Activated CD8-positive, alpha-beta memory T cell treated with anti-CD3 and anti-CD28 coated beads, Interleukin-2, amount 10 ng/mL, durations not matched to agents 7 days and 5 days (primary cell): ENCODE measurements at regions not wholly inside any gene's neighbourhood (a gene's known extent, or its start where the extent isn't known, plus 50 kb on each side); places are given as distances from the start of the nearest gene placed in this dataset.

Experiments
- ATAC-seq: fragments of 150-1000 bp; cut with Tn5 transposase; one replicate; pipeline ENCODE4 v1.10.0; 2021; ENCODE audit warnings: moderate library complexity
- CTCF ChIA-PET: fragments of 350-600 bp; sonication (Branson Sonifier 250); formaldehyde crosslinking; loops from one replicate; lab custom pipeline; 2021; ENCODE audit warnings: antibody characterized with exemption; lab: Charles Lee
- DNase-seq: peaks from one replicate; pipeline ENCODE4 v3.0.0-alpha.2; 2020
- H3K27ac Mint-ChIP-seq: one replicate; pipeline ENCODE4 v1.8.0; 2021; ENCODE audit warnings: mild to moderate bottlenecking, mixed read lengths
- H3K27me3 Mint-ChIP-seq: one replicate; pipeline ENCODE4 v1.8.0; 2021; ENCODE audit warnings: mixed read lengths
- H3K36me3 Mint-ChIP-seq: one replicate; pipeline ENCODE4 v1.8.0; 2021; ENCODE audit warnings: mild to moderate bottlenecking, mixed read lengths
- H3K4me1 Mint-ChIP-seq: one replicate; pipeline ENCODE4 v1.8.0; 2021; ENCODE audit warnings: mixed read lengths
- H3K4me3 Mint-ChIP-seq: one replicate; pipeline ENCODE4 v1.8.0; 2021; ENCODE audit warnings: mild to moderate bottlenecking, moderate library complexity, mixed read lengths
- H3K9me3 Mint-ChIP-seq: one replicate; pipeline ENCODE4 v1.8.0; 2022; ENCODE audit warnings: low read depth, mixed read lengths

- DNase-seq = no peak
- Mint-ChIP-seq H3K27me3 (no peaks in the 10 kb centered on the region), H3K36me3 (no peaks in the 10 kb centered on the region), H3K4me3 (no peak overlapping the region), H3K9me3 (peaks cover 9% of the 10 kb centered on the region), H3K4me1 (no peaks in the 10 kb centered on the region), H3K27ac (no peak overlapping the region)
- ATAC-seq = no peak
- CTCF ChIA-PET = no interaction called here
These were observed 808.0 kb upstream of the PRR20A start for GRCh38 chr13:56332671-56333070.

- Mint-ChIP-seq H3K27me3 (no peaks in the 10 kb centered on the region), H3K36me3 (no peaks in the 10 kb centered on the region), H3K4me3 (no peak overlapping the region), H3K4me1 (no peaks in the 10 kb centered on the region), H3K27ac (no peak overlapping the region), H3K9me3 (peaks cover 11% of the 10 kb centered on the region)
- no peak for DNase-seq
- no peak for ATAC-seq
- CTCF ChIA-PET = no interaction called here
These were observed 804.9 kb upstream of the PRR20A start for GRCh38 chr13:56335775-56336174.

- CTCF ChIA-PET = no interaction called here
- no peaks in the 10 kb centered on the region for H3K4me1 Mint-ChIP-seq
- ATAC-seq = no peak
- H3K27ac Mint-ChIP-seq = no peak overlapping the region
- DNase-seq = no peak
- H3K9me3 Mint-ChIP-seq = peaks cover 13% of the 10 kb centered on the region
- H3K27me3 Mint-ChIP-seq = no peaks in the 10 kb centered on the region
- H3K4me3 Mint-ChIP-seq = no peak overlapping the region
- no peaks in the 10 kb centered on the region for H3K36me3 Mint-ChIP-seq
These were observed 802.3 kb upstream of the PRR20A start for GRCh38 chr13:56338421-56338820.

GRCh38 chr13:56347014-56347413 is 793.7 kb upstream of the PRR20A start:
- DNase-seq (no peak), ATAC-seq (no peak)
- Mint-ChIP-seq H3K4me1 (no peaks in the 10 kb centered on the region), H3K36me3 (no peaks in the 10 kb centered on the region), H3K27ac (no peak overlapping the region), H3K9me3 (peaks cover 14% of the 10 kb centered on the region), H3K27me3 (no peaks in the 10 kb centered on the region), H3K4me3 (no peak overlapping the region)
- CTCF ChIA-PET = no interaction called here

DNA sequence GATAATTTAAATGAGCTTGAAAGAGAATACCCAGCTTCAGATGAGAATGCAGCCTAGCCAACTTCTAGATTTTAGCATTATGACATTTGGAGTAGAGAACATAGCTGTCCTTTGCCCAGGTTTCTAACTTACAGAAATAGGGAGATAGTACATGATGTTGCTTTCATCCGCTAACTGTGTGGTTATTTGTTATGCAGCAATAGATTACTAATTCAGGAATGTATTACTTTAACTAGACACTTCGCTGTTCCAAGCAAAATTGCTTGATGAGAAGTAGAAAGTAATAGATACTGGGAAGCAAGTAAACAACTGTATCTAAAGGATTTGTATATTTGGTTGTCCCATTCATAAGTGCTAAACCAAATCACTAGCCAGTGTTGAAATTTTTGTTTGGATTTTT is 790.9 kb upstream of the PRR20A start:
- Mint-ChIP-seq H3K9me3 (peaks cover 11% of the 10 kb centered on the region), H3K27ac (no peak overlapping the region), H3K36me3 (no peaks in the 10 kb centered on the region), H3K4me1 (no peaks in the 10 kb centered on the region), H3K4me3 (no peak overlapping the region), H3K27me3 (no peaks in the 10 kb centered on the region)
- no peak for ATAC-seq
- no peak for DNase-seq
- CTCF ChIA-PET = no interaction called here

DNA sequence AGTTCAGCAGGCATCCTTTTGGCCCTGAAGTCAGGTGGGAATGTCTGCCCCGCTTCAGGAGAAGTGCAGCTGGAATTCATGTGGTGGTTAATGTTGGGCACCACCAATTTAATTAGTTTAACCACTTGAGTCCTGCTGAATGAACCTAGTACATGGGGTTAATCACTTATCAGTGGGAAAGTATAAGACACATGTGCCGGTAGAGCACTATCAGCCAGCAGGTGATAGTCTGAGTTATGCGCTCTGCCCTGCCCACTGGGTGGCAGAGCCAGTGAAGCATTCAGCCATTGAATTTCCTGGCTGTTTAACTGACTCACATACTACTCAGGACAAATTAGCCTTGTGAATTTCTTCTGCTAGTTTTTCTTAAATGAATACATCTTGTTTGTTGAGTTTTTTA is 789.7 kb upstream of the PRR20A start:
- CTCF ChIA-PET = no interaction called here
- H3K27ac Mint-ChIP-seq = no peak overlapping the region
- H3K9me3 Mint-ChIP-seq = peaks cover 13% of the 10 kb centered on the region
- no peak for ATAC-seq
- H3K36me3 Mint-ChIP-seq = no peaks in the 10 kb centered on the region
- no peak for DNase-seq
- no peaks in the 10 kb centered on the region for H3K27me3 Mint-ChIP-seq
- no peaks in the 10 kb centered on the region for H3K4me1 Mint-ChIP-seq
- H3K4me3 Mint-ChIP-seq = no peak overlapping the region

- H3K4me3 Mint-ChIP-seq = no peak overlapping the region
- H3K4me1 Mint-ChIP-seq = no peaks in the 10 kb centered on the region
- CTCF ChIA-PET = no interaction called here
- no peaks in the 10 kb centered on the region for H3K27me3 Mint-ChIP-seq
- no peak overlapping the region for H3K27ac Mint-ChIP-seq
- ATAC-seq = no peak
- no peaks in the 10 kb centered on the region for H3K36me3 Mint-ChIP-seq
- H3K9me3 Mint-ChIP-seq = peaks cover 11% of the 10 kb centered on the region
- no peak for DNase-seq
These were observed 788.4 kb upstream of the PRR20A start for GRCh38 chr13:56352361-56352760.

DNA sequence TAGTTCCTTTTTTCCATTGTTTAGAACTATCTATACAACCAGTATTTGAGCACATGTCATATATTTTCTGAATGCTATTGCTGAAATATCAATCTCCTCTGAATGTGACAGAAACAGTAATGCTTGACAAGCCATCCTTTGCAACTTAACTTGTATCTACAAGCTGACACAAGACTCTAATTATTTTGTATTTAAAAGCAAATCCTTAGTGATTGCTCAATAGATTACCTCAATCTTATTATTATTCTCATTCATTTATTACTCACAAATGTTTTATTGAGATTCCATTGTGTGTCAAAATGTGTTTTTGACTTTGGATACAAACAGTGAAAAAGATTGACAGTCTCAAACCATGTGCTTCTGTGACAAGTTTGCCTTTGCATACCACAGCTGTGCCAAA is 787.8 kb upstream of the PRR20A start:
- H3K36me3 Mint-ChIP-seq = no peaks in the 10 kb centered on the region
- no peak overlapping the region for H3K4me3 Mint-ChIP-seq
- H3K27ac Mint-ChIP-seq = no peak overlapping the region
- H3K9me3 Mint-ChIP-seq = peaks cover 8% of the 10 kb centered on the region
- H3K4me1 Mint-ChIP-seq = no peaks in the 10 kb centered on the region
- CTCF ChIA-PET = no interaction called here
- ATAC-seq = no peak
- DNase-seq = no peak
- H3K27me3 Mint-ChIP-seq = no peaks in the 10 kb centered on the region

DNA sequence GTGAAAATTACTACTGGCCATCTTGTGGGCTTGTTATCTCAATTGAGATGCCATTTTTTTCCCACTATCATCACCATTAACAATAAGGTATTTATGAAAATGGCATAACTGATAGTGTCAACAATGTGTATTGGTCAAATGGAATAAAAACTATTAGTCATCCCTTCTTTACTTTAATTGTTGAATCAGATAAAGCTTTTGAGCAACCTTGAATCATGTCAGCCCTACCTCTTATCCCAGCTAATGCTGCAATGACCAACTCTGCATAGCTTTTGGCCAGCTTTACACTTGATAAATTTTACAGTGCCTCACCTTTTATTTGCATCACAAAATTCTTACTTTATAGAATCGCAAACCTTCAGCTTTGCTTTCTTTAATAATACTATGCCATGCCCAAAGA is 784.0 kb upstream of the PRR20A start:
- H3K4me1 Mint-ChIP-seq = no peaks in the 10 kb centered on the region
- H3K36me3 Mint-ChIP-seq = no peaks in the 10 kb centered on the region
- peaks cover 13% of the 10 kb centered on the region for H3K9me3 Mint-ChIP-seq
- no peak overlapping the region for H3K4me3 Mint-ChIP-seq
- ATAC-seq (no peak), DNase-seq (no peak)
- CTCF ChIA-PET = no interaction called here
- H3K27me3 Mint-ChIP-seq = no peaks in the 10 kb centered on the region
- no peak overlapping the region for H3K27ac Mint-ChIP-seq

- CTCF ChIA-PET = no interaction called here
- ATAC-seq (no peak), DNase-seq (no peak)
- Mint-ChIP-seq H3K4me3 (no peak overlapping the region), H3K27ac (no peak overlapping the region), H3K9me3 (peaks cover 6% of the 10 kb centered on the region), H3K36me3 (no peaks in the 10 kb centered on the region), H3K27me3 (no peaks in the 10 kb centered on the region), H3K4me1 (no peaks in the 10 kb centered on the region)
These were observed 762.2 kb upstream of the PRR20A start for GRCh38 chr13:56378566-56378965.

GRCh38 chr13:56393549-56393948 is 747.2 kb upstream of the PRR20A start:
- CTCF ChIA-PET = no interaction called here
- peaks cover 8% of the 10 kb centered on the region for H3K9me3 Mint-ChIP-seq
- DNase-seq (no peak), ATAC-seq (no peak)
- no peaks in the 10 kb centered on the region for H3K27me3 Mint-ChIP-seq
- no peaks in the 10 kb centered on the region for H3K36me3 Mint-ChIP-seq
- H3K4me1 Mint-ChIP-seq = no peaks in the 10 kb centered on the region
- no peak overlapping the region for H3K4me3 Mint-ChIP-seq
- no peak overlapping the region for H3K27ac Mint-ChIP-seq

DNA sequence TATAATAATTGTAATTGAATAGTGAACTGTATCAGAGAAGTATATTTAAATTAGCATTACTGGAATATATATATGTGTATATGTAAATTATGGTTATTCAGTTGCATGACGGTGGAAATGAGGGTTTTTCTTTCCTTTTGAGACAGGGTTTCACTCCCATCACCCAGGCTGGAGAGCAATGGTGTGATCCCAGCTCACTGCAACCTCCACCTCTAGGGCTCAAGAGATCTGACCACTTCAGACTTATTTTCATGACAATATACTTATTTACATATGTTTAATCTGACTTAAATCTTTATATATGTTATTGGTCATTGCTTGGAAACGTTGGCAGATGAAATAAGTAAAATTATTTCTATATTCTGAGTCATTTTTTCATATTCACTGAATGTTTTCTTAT is 744.4 kb upstream of the PRR20A start:
- no peak for ATAC-seq
- Mint-ChIP-seq H3K27me3 (no peaks in the 10 kb centered on the region), H3K4me1 (no peaks in the 10 kb centered on the region), H3K36me3 (no peaks in the 10 kb centered on the region), H3K27ac (no peak overlapping the region), H3K9me3 (peaks cover 13% of the 10 kb centered on the region), H3K4me3 (no peak overlapping the region)
- no peak for DNase-seq
- CTCF ChIA-PET = no interaction called here

DNA sequence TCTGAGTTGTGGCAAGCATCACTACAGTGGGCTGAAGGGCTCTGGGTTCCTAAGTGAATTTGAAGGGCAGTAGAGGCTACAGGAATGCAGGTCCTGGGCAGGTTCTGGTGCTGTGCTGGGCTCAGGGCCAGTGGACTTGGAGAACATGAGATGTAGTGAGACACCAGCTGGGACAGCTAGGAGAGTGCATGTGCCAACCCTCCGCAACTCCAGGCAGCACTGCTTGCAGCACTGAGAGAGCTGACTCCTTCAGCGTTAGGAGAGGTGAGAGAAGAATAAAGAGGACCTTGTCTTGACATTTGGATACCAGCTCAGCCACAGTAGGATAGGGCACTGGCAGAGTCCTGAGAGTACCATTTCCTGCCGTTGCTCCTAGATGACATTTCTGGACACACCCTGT is 739.9 kb upstream of the PRR20A start:
- Mint-ChIP-seq H3K36me3 (no peaks in the 10 kb centered on the region), H3K4me1 (no peaks in the 10 kb centered on the region), H3K27me3 (no peaks in the 10 kb centered on the region), H3K9me3 (peaks cover 14% of the 10 kb centered on the region), H3K27ac (no peak overlapping the region), H3K4me3 (no peak overlapping the region)
- no peak for DNase-seq
- CTCF ChIA-PET = no interaction called here
- ATAC-seq = no peak

DNA sequence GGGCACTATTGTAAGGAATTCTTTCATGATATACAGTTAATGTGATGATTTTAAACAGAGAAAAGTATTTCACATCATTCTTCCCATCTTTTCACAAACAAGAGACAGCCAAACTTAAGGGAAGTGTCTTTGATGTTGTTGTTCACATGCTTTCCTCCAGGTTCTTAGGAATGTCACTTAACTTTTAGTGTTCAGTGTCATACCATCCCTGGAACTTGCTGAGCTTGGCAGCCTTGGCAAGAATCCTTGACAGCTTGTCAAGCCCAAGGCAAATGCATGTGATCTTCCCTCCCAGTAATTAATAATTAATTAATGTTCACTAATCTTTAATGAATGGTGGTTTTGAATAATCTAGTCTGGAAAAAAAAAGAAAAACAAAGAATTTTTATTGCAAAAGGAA is 727.9 kb upstream of the PRR20A start:
- Mint-ChIP-seq H3K4me1 (no peaks in the 10 kb centered on the region), H3K27me3 (no peaks in the 10 kb centered on the region), H3K27ac (no peak overlapping the region), H3K4me3 (no peak overlapping the region), H3K36me3 (no peaks in the 10 kb centered on the region), H3K9me3 (peaks cover 4% of the 10 kb centered on the region)
- DNase-seq = no peak
- CTCF ChIA-PET = no interaction called here
- ATAC-seq = no peak

DNA sequence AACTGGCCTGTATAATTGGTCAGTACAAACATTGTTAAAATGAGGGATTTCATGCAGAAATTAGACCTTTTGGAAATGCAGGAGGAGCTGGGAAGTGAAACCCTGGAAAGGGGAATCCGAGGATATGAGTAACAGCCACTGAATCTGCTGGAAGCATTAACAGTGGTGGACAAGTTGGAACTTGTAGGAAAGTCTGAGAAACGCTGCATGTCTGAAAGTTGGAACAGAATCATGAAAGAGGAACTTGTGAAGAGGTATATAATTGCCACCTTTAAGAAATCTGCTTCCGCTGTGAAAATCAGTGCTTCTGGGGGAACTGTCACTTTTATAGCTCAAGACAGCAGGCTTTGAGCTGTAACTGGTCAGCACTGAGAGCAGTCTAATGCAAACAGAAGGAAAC is 716.5 kb upstream of the PRR20A start:
- Mint-ChIP-seq H3K9me3 (peaks cover 9% of the 10 kb centered on the region), H3K36me3 (no peaks in the 10 kb centered on the region), H3K4me3 (no peak overlapping the region), H3K27me3 (no peaks in the 10 kb centered on the region), H3K27ac (no peak overlapping the region), H3K4me1 (no peaks in the 10 kb centered on the region)
- ATAC-seq = no peak
- CTCF ChIA-PET = no interaction called here
- DNase-seq = no peak
